Uterus (tissue), 2 donors: ENCODE measurements at regions not wholly inside any gene's neighbourhood (a gene's known extent, or its start where the extent isn't known, plus 50 kb on each side); places are given as distances from the start of the nearest gene placed in this dataset.

Experiments
- POLR2A ChIP-seq, 2 donors: fragments of 450-650 bp; IDR thresholded peaks; one replicate each; pipeline ENCODE4 v1.6.1; 2016; ENCODE audit warnings: antibody characterized with exemption in 2 of 2, mild to moderate bottlenecking in 1 of 2, moderate library complexity in 1 of 2
- TF ChIP-seq, protein P1 (sequence below), 4 experiments: fragments of 200-600 bp in 2 of 4; fragments of 450-650 bp in 2 of 4; sonication (generic) in 2 of 4; IDR thresholded peaks; one replicate each; pipeline ENCODE4 v1.5.1; 2016 to 2019; ENCODE audit warnings: antibody characterized with exemption in 4 of 4, mild to moderate bottlenecking in 2 of 4, moderate library complexity in 1 of 4

DNA sequence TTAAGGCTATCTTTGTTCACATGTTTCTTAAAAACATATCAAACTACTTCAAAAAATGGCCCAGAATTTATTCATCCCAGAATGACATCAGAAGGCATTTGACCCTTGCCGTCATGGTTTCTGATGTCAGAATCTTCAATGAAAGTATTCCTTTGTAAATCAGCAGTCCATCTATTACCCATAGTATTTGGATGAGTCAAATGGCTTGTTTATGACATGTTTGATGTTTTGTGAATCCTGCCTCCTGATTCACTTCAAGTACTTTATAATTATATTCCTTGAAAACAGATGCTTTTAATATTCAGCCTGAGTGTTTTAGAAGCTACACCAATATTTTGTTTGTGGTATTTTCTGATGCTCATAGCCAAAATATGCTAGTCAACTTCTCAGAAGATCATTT is 200.8 kb upstream of the MEF2C start:
- TF ChIP-seq, protein P1, sequence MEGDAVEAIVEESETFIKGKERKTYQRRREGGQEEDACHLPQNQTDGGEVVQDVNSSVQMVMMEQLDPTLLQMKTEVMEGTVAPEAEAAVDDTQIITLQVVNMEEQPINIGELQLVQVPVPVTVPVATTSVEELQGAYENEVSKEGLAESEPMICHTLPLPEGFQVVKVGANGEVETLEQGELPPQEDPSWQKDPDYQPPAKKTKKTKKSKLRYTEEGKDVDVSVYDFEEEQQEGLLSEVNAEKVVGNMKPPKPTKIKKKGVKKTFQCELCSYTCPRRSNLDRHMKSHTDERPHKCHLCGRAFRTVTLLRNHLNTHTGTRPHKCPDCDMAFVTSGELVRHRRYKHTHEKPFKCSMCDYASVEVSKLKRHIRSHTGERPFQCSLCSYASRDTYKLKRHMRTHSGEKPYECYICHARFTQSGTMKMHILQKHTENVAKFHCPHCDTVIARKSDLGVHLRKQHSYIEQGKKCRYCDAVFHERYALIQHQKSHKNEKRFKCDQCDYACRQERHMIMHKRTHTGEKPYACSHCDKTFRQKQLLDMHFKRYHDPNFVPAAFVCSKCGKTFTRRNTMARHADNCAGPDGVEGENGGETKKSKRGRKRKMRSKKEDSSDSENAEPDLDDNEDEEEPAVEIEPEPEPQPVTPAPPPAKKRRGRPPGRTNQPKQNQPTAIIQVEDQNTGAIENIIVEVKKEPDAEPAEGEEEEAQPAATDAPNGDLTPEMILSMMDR (IDR thresholded peaks at IDR 0.05): no peak
- TF ChIP-seq POLR2A (IDR thresholded peaks at IDR 0.05): no peak
